ENCODE measurements at regions not wholly inside any gene's neighbourhood (a gene's known extent, or its start where the extent isn't known, plus 50 kb on each side); places are given as distances from the start of the nearest gene placed in this dataset.

- intact Hi-C loops (cut with micrococcal nuclease): no loop called here
- Histone ChIP-seq H3K36me3 (ENCODE audit: control insufficient read depth in 1 of 2, insufficient read depth in 2 of 2, low read length in 2 of 2) (no peaks in the 10 kb centered on the region), H4K20me1 (ENCODE audit: insufficient read depth) (no peaks in the 10 kb centered on the region), H2AFZ (ENCODE audit: low read depth, low read length, poor library complexity, severe bottlenecking) (no peak overlapping the region), H3K27ac (ENCODE audit: low read depth, low read length) (no peak overlapping the region), H3K9me3 (ENCODE audit: control insufficient read depth in 1 of 2, insufficient read depth in 1 of 2, low read depth in 1 of 2, low read length in 2 of 2) (peaks cover 11 to 27% of the 10 kb centered on the region in 2 experiments; a peak in 3 of 4 replicates), H3K79me2 (ENCODE audit: insufficient read depth, low read length) (no peaks in the 10 kb centered on the region), H3K4me1 (ENCODE audit: control insufficient read depth in 1 of 2, insufficient read depth in 2 of 2, low read length in 2 of 2) (no peaks in the 10 kb centered on the region), H3K4me2 (ENCODE audit: low read length) (no peak overlapping the region), H3K4me3 (replicated peaks in 1 of 2; ENCODE audit: low read depth in 1 of 2, low read length in 2 of 2) (no peak overlapping the region), H3K9ac (ENCODE audit: low read length) (no peak overlapping the region), H3K27me3 (ENCODE audit: insufficient read depth, low read length) (no peaks in the 10 kb centered on the region), H3K9me2 (ENCODE audit: insufficient read depth) (no peaks in the 10 kb centered on the region)
- BruUV-seq (replicated peaks): no TSS peak
- POLR2A ChIA-PET: no interaction called here
- CTCF ChIA-PET: no interaction called here
- ATAC-seq (no peak), DNase-seq (ENCODE audit: low read depth, low spot score) (no peak)
- RAD21 ChIA-PET (ENCODE audit: low non-redundant PET in 1 of 2, low total read pairs in 2 of 2, uncharacterized antibody in 2 of 2, unreplicated experiment in 2 of 2): no interaction called here
- TF ChIP-seq YY1 (IDR thresholded peaks at IDR 0.05; ENCODE audit: extremely low read depth, insufficient replicate concordance, low read depth, low read length) (no peak), TCF7L2 (IDR thresholded peaks at IDR 0.05; ENCODE audit: borderline replicate concordance, extremely low read depth, insufficient read depth, insufficient read length) (no peak), JUND (IDR thresholded peaks at IDR 0.05) (no peak)
These were observed 602.6 kb downstream of the MTRR start for GRCh38 chr5:8471581-8471980.

DNA sequence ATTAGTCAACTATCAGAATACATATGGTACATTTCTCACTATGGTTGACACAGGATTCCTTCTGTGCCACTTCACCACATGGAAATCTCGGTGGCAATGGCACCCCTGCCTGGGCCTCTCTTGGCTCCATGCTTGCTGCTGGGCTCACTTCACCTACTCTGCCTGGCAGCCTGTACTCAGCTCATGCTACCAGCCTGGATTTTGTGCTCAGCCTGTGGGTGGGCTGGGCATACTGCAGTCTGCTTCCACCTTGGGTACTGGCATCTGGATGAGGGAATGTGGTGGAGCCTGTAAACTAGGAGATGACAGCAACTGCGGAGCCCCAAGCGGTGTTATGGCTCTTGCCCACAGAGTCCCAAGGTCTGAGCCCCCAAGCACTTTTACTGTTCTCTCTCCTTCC is 604.1 kb downstream of the MTRR start:
- no peaks in the 10 kb centered on the region for H3K4me1 ChIP-seq (ENCODE audit: control insufficient read depth in 1 of 2, insufficient read depth in 2 of 2, low read length in 2 of 2)
- ATAC-seq (no peak), DNase-seq (ENCODE audit: low read depth, low spot score) (no peak)
- no TSS peak for BruUV-seq (replicated peaks)
- intact Hi-C loops (cut with micrococcal nuclease): no loop called here
- ChIA-PET CTCF (no interaction called here), RAD21 (ENCODE audit: low non-redundant PET in 1 of 2, low total read pairs in 2 of 2, uncharacterized antibody in 2 of 2, unreplicated experiment in 2 of 2) (no interaction called here), POLR2A (no interaction called here)
- no peaks in the 10 kb centered on the region for H3K27me3 ChIP-seq (ENCODE audit: insufficient read depth, low read length)
- H3K36me3 ChIP-seq (ENCODE audit: control insufficient read depth in 1 of 2, insufficient read depth in 2 of 2, low read length in 2 of 2): no peaks in the 10 kb centered on the region
- no peak for TF ChIP-seq SIN3A (IDR thresholded peaks at IDR 0.05; ENCODE audit: low read depth)
- no peak for TF ChIP-seq CBX3 (IDR thresholded peaks at IDR 0.05; ENCODE audit: low read depth)
- no peak for TF ChIP-seq JUND (IDR thresholded peaks at IDR 0.05)
- no peak for TF ChIP-seq RAD21 (IDR thresholded peaks at IDR 0.05; ENCODE audit: low read depth)
- TF ChIP-seq POLR2AphosphoS5 (IDR thresholded peaks at IDR 0.05; ENCODE audit: low read depth, low read length): no peak
- TF ChIP-seq SRF (IDR thresholded peaks at IDR 0.05; ENCODE audit: low read depth): no peak
- no peak for TF ChIP-seq FOSL1 (IDR thresholded peaks at IDR 0.05; ENCODE audit: low read depth)
- no peak for TF ChIP-seq YY1 (IDR thresholded peaks at IDR 0.05; ENCODE audit: extremely low read depth, insufficient replicate concordance, low read depth, low read length)
- no peak overlapping the region for H2AFZ ChIP-seq (ENCODE audit: low read depth, low read length, poor library complexity, severe bottlenecking)
- H3K79me2 ChIP-seq (ENCODE audit: insufficient read depth, low read length): no peaks in the 10 kb centered on the region
- no peak overlapping the region for H3K4me2 ChIP-seq (ENCODE audit: low read length)
- no peak overlapping the region for H3K4me3 ChIP-seq (replicated peaks in 1 of 2; ENCODE audit: low read depth in 1 of 2, low read length in 2 of 2)
- no peaks in the 10 kb centered on the region for H3K9me2 ChIP-seq (ENCODE audit: insufficient read depth)
- H4K20me1 ChIP-seq (ENCODE audit: insufficient read depth): no peaks in the 10 kb centered on the region
- peaks cover 11 to 26% of the 10 kb centered on the region in 2 experiments; a peak in 3 of 4 replicates for H3K9me3 ChIP-seq (ENCODE audit: control insufficient read depth in 1 of 2, insufficient read depth in 1 of 2, low read depth in 1 of 2, low read length in 2 of 2)
- no peak overlapping the region for H3K27ac ChIP-seq (ENCODE audit: low read depth, low read length)
- no peak overlapping the region for H3K9ac ChIP-seq (ENCODE audit: low read length)
